ENCODE measurements at regions not wholly inside any gene's neighbourhood (a gene's known extent, or its start where the extent isn't known, plus 50 kb on each side); places are given as distances from the start of the nearest gene placed in this dataset.

- no peaks in the 10 kb centered on the region for H3K4me1 ChIP-seq
- DNase-seq (ENCODE audit: low spot score in 2 of 2): no peak
- no peak overlapping the region for H3K4me3 ChIP-seq
- no peaks in the 10 kb centered on the region for H3K27me3 ChIP-seq
- H3K27ac ChIP-seq: no peak overlapping the region
- TF ChIP-seq, protein P1, sequence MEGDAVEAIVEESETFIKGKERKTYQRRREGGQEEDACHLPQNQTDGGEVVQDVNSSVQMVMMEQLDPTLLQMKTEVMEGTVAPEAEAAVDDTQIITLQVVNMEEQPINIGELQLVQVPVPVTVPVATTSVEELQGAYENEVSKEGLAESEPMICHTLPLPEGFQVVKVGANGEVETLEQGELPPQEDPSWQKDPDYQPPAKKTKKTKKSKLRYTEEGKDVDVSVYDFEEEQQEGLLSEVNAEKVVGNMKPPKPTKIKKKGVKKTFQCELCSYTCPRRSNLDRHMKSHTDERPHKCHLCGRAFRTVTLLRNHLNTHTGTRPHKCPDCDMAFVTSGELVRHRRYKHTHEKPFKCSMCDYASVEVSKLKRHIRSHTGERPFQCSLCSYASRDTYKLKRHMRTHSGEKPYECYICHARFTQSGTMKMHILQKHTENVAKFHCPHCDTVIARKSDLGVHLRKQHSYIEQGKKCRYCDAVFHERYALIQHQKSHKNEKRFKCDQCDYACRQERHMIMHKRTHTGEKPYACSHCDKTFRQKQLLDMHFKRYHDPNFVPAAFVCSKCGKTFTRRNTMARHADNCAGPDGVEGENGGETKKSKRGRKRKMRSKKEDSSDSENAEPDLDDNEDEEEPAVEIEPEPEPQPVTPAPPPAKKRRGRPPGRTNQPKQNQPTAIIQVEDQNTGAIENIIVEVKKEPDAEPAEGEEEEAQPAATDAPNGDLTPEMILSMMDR (IDR thresholded peaks at IDR 0.05): no peak
- TF ChIP-seq EP300 (IDR thresholded peaks at IDR 0.05) (no peak), POLR2A (IDR thresholded peaks at IDR 0.05) (no peak)
- H3K36me3 ChIP-seq: no peaks in the 10 kb centered on the region
- no peaks in the 10 kb centered on the region for H3K9me3 ChIP-seq
These were observed 117.3 kb downstream of the NKX6-1 start for GRCh38 chr4:84381759-84382158.

DNA sequence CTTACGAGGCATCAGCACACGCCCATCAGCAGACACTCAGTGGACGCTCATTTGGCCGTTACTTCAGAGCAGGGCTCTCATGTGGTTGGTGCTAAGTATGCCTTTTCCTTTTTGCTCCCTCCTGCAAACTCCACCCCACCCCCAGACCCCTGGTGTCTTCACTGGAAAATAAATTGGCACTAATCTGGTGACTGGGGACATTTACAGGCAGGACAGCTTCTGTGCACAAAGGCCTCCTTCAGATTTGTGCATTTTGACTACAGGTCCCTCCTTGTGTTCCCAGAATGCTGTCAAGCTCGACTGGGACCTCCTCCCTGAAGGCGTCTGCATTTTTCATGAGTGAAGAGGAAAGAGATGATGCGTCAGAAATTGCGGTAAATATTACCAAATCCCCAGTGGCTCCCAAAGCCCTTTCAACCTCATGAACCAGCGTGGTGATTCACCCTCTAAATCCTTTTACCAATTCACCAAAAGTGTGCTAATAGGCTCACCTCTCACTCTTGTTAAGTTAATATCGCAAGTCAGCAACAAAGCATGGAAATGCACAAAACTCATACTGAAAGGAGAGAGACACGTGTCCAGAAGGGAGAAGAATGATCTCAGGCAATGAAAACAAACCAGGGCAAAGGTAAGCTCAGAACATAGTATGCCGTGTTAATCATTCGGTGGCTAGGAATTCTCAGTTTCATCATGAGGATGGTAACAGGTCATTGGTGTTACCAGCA is 119.0 kb downstream of the NKX6-1 start:
- 33 to 49% methylated on average over 13 of the region's 13 CpGs for WGBS, 2 donors
- TF ChIP-seq POLR2A (IDR thresholded peaks at IDR 0.05) (no peak), EP300 (IDR thresholded peaks at IDR 0.05) (no peak)
- TF ChIP-seq, protein P1 (IDR thresholded peaks at IDR 0.05): no peak

GRCh38 chr4:84378983-84379382 is 120.1 kb downstream of the NKX6-1 start:
- Histone ChIP-seq H3K36me3 (no peaks in the 10 kb centered on the region), H3K4me1 (no peaks in the 10 kb centered on the region), H3K27me3 (no peaks in the 10 kb centered on the region), H3K27ac (no peak overlapping the region), H3K9me3 (no peaks in the 10 kb centered on the region), H3K4me3 (no peak overlapping the region)
- TF ChIP-seq, protein P1 (IDR thresholded peaks at IDR 0.05): no peak
- TF ChIP-seq EP300 (IDR thresholded peaks at IDR 0.05): no peak
- no peak for TF ChIP-seq POLR2A (IDR thresholded peaks at IDR 0.05)
- no peak for DNase-seq (ENCODE audit: low spot score in 2 of 2)
- WGBS, 2 donors: 35 to 46% methylated on average over 4 of the region's 4 CpGs

More for the DNA sequence above, 119.0 kb downstream of the NKX6-1 start:
- H3K4me1 ChIP-seq: no peaks in the 10 kb centered on the region
- no peaks in the 10 kb centered on the region for H3K27me3 ChIP-seq
- no peak overlapping the region for H3K4me3 ChIP-seq
- no peak overlapping the region for H3K27ac ChIP-seq
- DNase-seq (ENCODE audit: low spot score in 2 of 2): no peak
- no peaks in the 10 kb centered on the region for H3K36me3 ChIP-seq
- no peaks in the 10 kb centered on the region for H3K9me3 ChIP-seq

DNA sequence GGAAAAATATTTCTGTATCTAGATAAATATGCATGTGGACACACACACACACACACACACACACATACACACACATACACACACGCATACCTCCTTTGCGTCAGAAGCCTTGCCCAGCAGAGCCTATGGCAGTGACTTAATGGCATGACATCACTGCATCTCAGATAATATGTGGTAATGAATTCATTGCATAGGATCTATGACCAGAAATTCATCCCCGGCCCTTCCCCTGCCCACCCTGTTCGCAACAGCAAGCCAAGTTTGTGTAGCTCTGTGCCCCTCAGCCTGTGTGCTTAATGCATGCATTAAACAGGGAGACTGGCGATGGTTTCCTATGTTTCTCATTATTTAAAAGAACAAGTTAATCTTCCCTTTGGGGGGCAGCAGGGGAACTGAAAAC is 120.7 kb downstream of the NKX6-1 start:
- no peaks in the 10 kb centered on the region for H3K4me1 ChIP-seq
- no peak overlapping the region for H3K4me3 ChIP-seq
- no peak overlapping the region for H3K27ac ChIP-seq
- no peaks in the 10 kb centered on the region for H3K36me3 ChIP-seq
- no peak for TF ChIP-seq POLR2A (IDR thresholded peaks at IDR 0.05)
- TF ChIP-seq EP300 (IDR thresholded peaks at IDR 0.05): no peak
- TF ChIP-seq, protein P1 (IDR thresholded peaks at IDR 0.05): no peak
- no peak for DNase-seq (ENCODE audit: low spot score in 2 of 2)
- no peaks in the 10 kb centered on the region for H3K9me3 ChIP-seq
- no peaks in the 10 kb centered on the region for H3K27me3 ChIP-seq
- 66 to 76% methylated on average over 5 of the region's 5 CpGs for WGBS, 2 donors

GRCh38 chr4:84366907-84367306 is 132.2 kb downstream of the NKX6-1 start:
- H3K9me3 ChIP-seq: no peaks in the 10 kb centered on the region
- WGBS, 2 donors: 64 to 82% methylated on average over 2 of the region's 2 CpGs
- TF ChIP-seq, protein P1 (IDR thresholded peaks at IDR 0.05): no peak
- TF ChIP-seq POLR2A (IDR thresholded peaks at IDR 0.05) (no peak), EP300 (IDR thresholded peaks at IDR 0.05) (no peak)
- no peak overlapping the region for H3K4me3 ChIP-seq
- H3K4me1 ChIP-seq: no peaks in the 10 kb centered on the region
- H3K36me3 ChIP-seq: no peaks in the 10 kb centered on the region
- no peaks in the 10 kb centered on the region for H3K27me3 ChIP-seq
- DNase-seq (ENCODE audit: low spot score in 2 of 2): no peak
- no peak overlapping the region for H3K27ac ChIP-seq

Measured in tibial nerve (tissue), 4 donors.